ENCODE measurements at regions not wholly inside any gene's neighbourhood (a gene's known extent, or its start where the extent isn't known, plus 50 kb on each side); places are given as distances from the start of the nearest gene placed in this dataset.

GRCh38 chr21:22552390-22552789 lies 1554.2 kb downstream of the NCAM2 start:
- Histone ChIP-seq H3K36me3 (ENCODE audit: control insufficient read depth in 2 of 3, insufficient read depth in 3 of 3, low read length in 3 of 3) (no peaks in the 10 kb centered on the region), H3K27me3 (ENCODE audit: control insufficient read depth in 2 of 2, insufficient read depth in 2 of 2, low read length in 2 of 2) (peaks cover 0 to 4% of the 10 kb centered on the region in 2 donors), H3K4me3 (ENCODE audit: low read length) (no peak overlapping the region), H3K27ac (ENCODE audit: low read depth, low read length) (no peak overlapping the region), H3K4me1 (ENCODE audit: control insufficient read depth in 2 of 2, insufficient read depth in 2 of 2, low read length in 2 of 2) (no peaks in the 10 kb centered on the region), H3K9me3 (ENCODE audit: control insufficient read depth in 2 of 3, low read length in 3 of 3) (no peaks in the 10 kb centered on the region)
- no peaks in the 10 kb centered on the region for H3K9me3 Mint-ChIP-seq
- no peaks in the 10 kb centered on the region for H3K27me3 Mint-ChIP-seq
- H3K4me3 Mint-ChIP-seq: no peak overlapping the region
- ATAC-seq: no peak
- POLR2A ChIA-PET: no interaction called here
- no peak for DNase-seq
- no peaks in the 10 kb centered on the region for H3K4me1 Mint-ChIP-seq
- H3K27ac Mint-ChIP-seq: no peak overlapping the region
- intact Hi-C loops (cut with micrococcal nuclease): no loop called here
- CTCF ChIA-PET: no interaction called here
- H3K36me3 Mint-ChIP-seq: no peaks in the 10 kb centered on the region

- DNase-seq (no peak), ATAC-seq (no peak)
- Histone ChIP-seq H3K9me3 (ENCODE audit: control insufficient read depth in 2 of 3, low read length in 3 of 3) (no peaks in the 10 kb centered on the region), H3K27ac (ENCODE audit: low read depth, low read length) (no peak overlapping the region), H3K4me3 (ENCODE audit: low read length) (no peak overlapping the region), H3K36me3 (ENCODE audit: control insufficient read depth in 2 of 3, insufficient read depth in 3 of 3, low read length in 3 of 3) (no peaks in the 10 kb centered on the region), H3K4me1 (ENCODE audit: control insufficient read depth in 2 of 2, insufficient read depth in 2 of 2, low read length in 2 of 2) (no peaks in the 10 kb centered on the region), H3K27me3 (ENCODE audit: control insufficient read depth in 2 of 2, insufficient read depth in 2 of 2, low read length in 2 of 2) (peaks cover 0 to 4% of the 10 kb centered on the region in 2 donors)
- intact Hi-C loops (cut with micrococcal nuclease): no loop called here
- CTCF ChIA-PET: no interaction called here
- no peak overlapping the region for H3K27ac Mint-ChIP-seq
- no peaks in the 10 kb centered on the region for H3K9me3 Mint-ChIP-seq
- no peaks in the 10 kb centered on the region for H3K27me3 Mint-ChIP-seq
- no peaks in the 10 kb centered on the region for H3K4me1 Mint-ChIP-seq
- no peak overlapping the region for H3K4me3 Mint-ChIP-seq
- no peaks in the 10 kb centered on the region for H3K36me3 Mint-ChIP-seq
- POLR2A ChIA-PET: no interaction called here
These were observed 1556.6 kb downstream of the NCAM2 start for GRCh38 chr21:22554690-22555316.

- H3K27me3 Mint-ChIP-seq: no peaks in the 10 kb centered on the region
- ChIA-PET POLR2A (no interaction called here), CTCF (no interaction called here)
- no peak overlapping the region for H3K27ac Mint-ChIP-seq
- no peak overlapping the region for H3K27ac ChIP-seq (ENCODE audit: low read depth, low read length)
- intact Hi-C loops (cut with micrococcal nuclease): no loop called here
- H3K27me3 ChIP-seq (ENCODE audit: control insufficient read depth in 2 of 2, insufficient read depth in 2 of 2, low read length in 2 of 2): peaks cover 0 to 4% of the 10 kb centered on the region in 2 donors
- H3K36me3 ChIP-seq (ENCODE audit: control insufficient read depth in 2 of 3, insufficient read depth in 3 of 3, low read length in 3 of 3): no peaks in the 10 kb centered on the region
- no peaks in the 10 kb centered on the region for H3K36me3 Mint-ChIP-seq
- H3K4me3 ChIP-seq (ENCODE audit: low read length): no peak overlapping the region
- ATAC-seq: no peak
- DNase-seq: no peak
- H3K9me3 Mint-ChIP-seq: peaks cover 0 to 5% (median 0%) of the 10 kb centered on the region in 11 donors
- no peak overlapping the region for H3K4me3 Mint-ChIP-seq
- H3K4me1 ChIP-seq (ENCODE audit: control insufficient read depth in 2 of 2, insufficient read depth in 2 of 2, low read length in 2 of 2): no peaks in the 10 kb centered on the region
- no peaks in the 10 kb centered on the region for H3K4me1 Mint-ChIP-seq
- H3K9me3 ChIP-seq (ENCODE audit: control insufficient read depth in 2 of 3, low read length in 3 of 3): no peaks in the 10 kb centered on the region
These were observed 1558.6 kb downstream of the NCAM2 start for GRCh38 chr21:22556829-22557228.

GRCh38 chr21:22561946-22562345 lies 1563.7 kb downstream of the NCAM2 start:
- Histone ChIP-seq H3K4me3 (ENCODE audit: low read length) (no peak overlapping the region), H3K36me3 (ENCODE audit: control insufficient read depth in 2 of 3, insufficient read depth in 3 of 3, low read length in 3 of 3) (no peaks in the 10 kb centered on the region), H3K9me3 (ENCODE audit: control insufficient read depth in 2 of 3, low read length in 3 of 3) (no peaks in the 10 kb centered on the region), H3K4me1 (ENCODE audit: control insufficient read depth in 2 of 2, insufficient read depth in 2 of 2, low read length in 2 of 2) (no peaks in the 10 kb centered on the region), H3K27ac (ENCODE audit: low read depth, low read length) (no peak overlapping the region), H3K27me3 (ENCODE audit: control insufficient read depth in 2 of 2, insufficient read depth in 2 of 2, low read length in 2 of 2) (no peaks in the 10 kb centered on the region)
- intact Hi-C loops (cut with micrococcal nuclease): no loop called here
- peaks cover 0 to 1% (median 0%) of the 10 kb centered on the region in 7 donors for H3K4me1 Mint-ChIP-seq
- ChIA-PET CTCF (no interaction called here), POLR2A (no interaction called here)
- no peak overlapping the region for H3K4me3 Mint-ChIP-seq
- DNase-seq: no peak
- ATAC-seq: no peak
- no peaks in the 10 kb centered on the region for H3K27me3 Mint-ChIP-seq
- peaks cover 0 to 5% (median 0%) of the 10 kb centered on the region in 11 donors for H3K9me3 Mint-ChIP-seq
- no peaks in the 10 kb centered on the region for H3K36me3 Mint-ChIP-seq
- H3K27ac Mint-ChIP-seq: no peak overlapping the region

GRCh38 chr21:22573834-22574233 lies 1575.6 kb downstream of the NCAM2 start:
- Mint-ChIP-seq H3K4me1 (peaks cover 0 to 6% (median 0%) of the 10 kb centered on the region in 7 donors), H3K36me3 (no peaks in the 10 kb centered on the region), H3K4me3 (no peak overlapping the region), H3K27me3 (no peaks in the 10 kb centered on the region), H3K9me3 (peaks cover 0 to 5% (median 0%) of the 10 kb centered on the region in 11 donors), H3K27ac (no peak overlapping the region)
- intact Hi-C loops (cut with micrococcal nuclease): no loop called here
- Histone ChIP-seq H3K27me3 (ENCODE audit: control insufficient read depth in 2 of 2, insufficient read depth in 2 of 2, low read length in 2 of 2) (no peaks in the 10 kb centered on the region), H3K36me3 (ENCODE audit: control insufficient read depth in 2 of 3, insufficient read depth in 3 of 3, low read length in 3 of 3) (no peaks in the 10 kb centered on the region), H3K27ac (ENCODE audit: low read depth, low read length) (no peak overlapping the region), H3K4me1 (ENCODE audit: control insufficient read depth in 2 of 2, insufficient read depth in 2 of 2, low read length in 2 of 2) (no peaks in the 10 kb centered on the region), H3K9me3 (ENCODE audit: control insufficient read depth in 2 of 3, low read length in 3 of 3) (no peaks in the 10 kb centered on the region), H3K4me3 (ENCODE audit: low read length) (no peak overlapping the region)
- no peak for ATAC-seq
- ChIA-PET CTCF (no interaction called here), POLR2A (no interaction called here)
- no peak for DNase-seq

- H3K4me3 ChIP-seq (ENCODE audit: low read length): no peak overlapping the region
- no peak for ATAC-seq
- ChIA-PET CTCF (no interaction called here), POLR2A (no interaction called here)
- Mint-ChIP-seq H3K4me1 (peaks cover 0 to 6% (median 0%) of the 10 kb centered on the region in 7 donors), H3K9me3 (peaks cover 0 to 5% (median 0%) of the 10 kb centered on the region in 11 donors), H3K4me3 (peak overlapping the region in 3 of 10 donors; percentile 4 to 43 (median 13)), H3K27ac (peak overlapping the region in 1 of 9 donors; percentile 23), H3K36me3 (no peaks in the 10 kb centered on the region), H3K27me3 (no peaks in the 10 kb centered on the region)
- H3K36me3 ChIP-seq (ENCODE audit: control insufficient read depth in 2 of 3, insufficient read depth in 3 of 3, low read length in 3 of 3): no peaks in the 10 kb centered on the region
- no peaks in the 10 kb centered on the region for H3K27me3 ChIP-seq (ENCODE audit: control insufficient read depth in 2 of 2, insufficient read depth in 2 of 2, low read length in 2 of 2)
- intact Hi-C loops (cut with micrococcal nuclease): no loop called here
- H3K4me1 ChIP-seq (ENCODE audit: control insufficient read depth in 2 of 2, insufficient read depth in 2 of 2, low read length in 2 of 2): no peaks in the 10 kb centered on the region
- no peaks in the 10 kb centered on the region for H3K9me3 ChIP-seq (ENCODE audit: control insufficient read depth in 2 of 3, low read length in 3 of 3)
- no peak overlapping the region for H3K27ac ChIP-seq (ENCODE audit: low read depth, low read length)
- peak in 3 of 9 donors; percentile 1 to 25 (median 5) for DNase-seq
These were observed 1577.0 kb downstream of the NCAM2 start for GRCh38 chr21:22575165-22575584.

GRCh38 chr21:22579741-22580140 lies 1581.5 kb downstream of the NCAM2 start:
- Mint-ChIP-seq H3K4me3 (no peak overlapping the region), H3K9me3 (peaks cover 0 to 5% (median 0%) of the 10 kb centered on the region in 11 donors), H3K27ac (no peak overlapping the region), H3K36me3 (no peaks in the 10 kb centered on the region), H3K27me3 (no peaks in the 10 kb centered on the region), H3K4me1 (peaks cover 0 to 6% (median 0%) of the 10 kb centered on the region in 7 donors)
- ChIA-PET POLR2A (no interaction called here), CTCF (no interaction called here)
- Histone ChIP-seq H3K4me3 (ENCODE audit: low read length) (no peak overlapping the region), H3K27me3 (ENCODE audit: control insufficient read depth in 2 of 2, insufficient read depth in 2 of 2, low read length in 2 of 2) (no peaks in the 10 kb centered on the region), H3K27ac (ENCODE audit: low read depth, low read length) (no peak overlapping the region), H3K4me1 (ENCODE audit: control insufficient read depth in 2 of 2, insufficient read depth in 2 of 2, low read length in 2 of 2) (no peaks in the 10 kb centered on the region), H3K36me3 (ENCODE audit: control insufficient read depth in 2 of 3, insufficient read depth in 3 of 3, low read length in 3 of 3) (no peaks in the 10 kb centered on the region), H3K9me3 (ENCODE audit: control insufficient read depth in 2 of 3, low read length in 3 of 3) (no peaks in the 10 kb centered on the region)
- intact Hi-C loops (cut with micrococcal nuclease): no loop called here
- ATAC-seq (no peak), DNase-seq (no peak)

Data from naive thymus-derived CD4-positive, alpha-beta T cell (primary cell).